GM13976 (cell line): ENCODE measurements at regions not wholly inside any gene's neighbourhood (a gene's known extent, or its start where the extent isn't known, plus 50 kb on each side); places are given as distances from the start of the nearest gene placed in this dataset.

Experiments
- DNase-seq: peaks from one replicate; pipeline ENCODE4 v3.0.0; 2012; ENCODE audit warnings: low spot score
- CTCF ChIP-seq: IDR thresholded peaks from 2 replicates; pipeline ENCODE4 v1.5.1; 2012; ENCODE audit warnings: borderline replicate concordance, mild to moderate bottlenecking; ENCODE audit not compliant: insufficient read depth; ENCODE audit errors: extremely low read depth, missing control alignments, control extremely low read depth
- in situ Hi-C: fragments of 300-500 bp; cut with MboI; formaldehyde crosslinking; loops from one replicate; pipeline ENCODE4 v1.12.0; 2022; ENCODE audit warnings: low sequenced_read_pairs, mixed read lengths, inconsistent platforms; ENCODE audit not compliant: unreplicated experiment

- in situ Hi-C loops: no loop called here
- DNase-seq: no peak
- TF ChIP-seq CTCF: no peak
Observed at GRCh38 chr4:32025851-32026459, 1305.8 kb downstream of the PCDH7 start.

GRCh38 chr4:32030406-32030805 lies 1310.2 kb downstream of the PCDH7 start:
- in situ Hi-C loops: no loop called here
- DNase-seq: no peak
- no peak for TF ChIP-seq CTCF

GRCh38 chr4:32031026-32031425 lies 1310.9 kb downstream of the PCDH7 start:
- TF ChIP-seq CTCF: no peak
- in situ Hi-C loops: no loop called here
- no peak for DNase-seq

GRCh38 chr4:32032136-32032672 lies 1312.0 kb downstream of the PCDH7 start:
- no peak for TF ChIP-seq CTCF
- in situ Hi-C loops: no loop called here
- no peak for DNase-seq

- no peak for TF ChIP-seq CTCF
- in situ Hi-C loops: no loop called here
- no peak for DNase-seq
Observed at GRCh38 chr4:32037399-32037798, 1317.2 kb downstream of the PCDH7 start.

- in situ Hi-C loops: no loop called here
- TF ChIP-seq CTCF: no peak
Observed at GRCh38 chr4:32042486-32043247, 1322.5 kb downstream of the PCDH7 start.

More at GRCh38 chr4:32042486-32043247, 1322.5 kb downstream of the PCDH7 start:
- no peak for DNase-seq
